ENCODE measurements at regions not wholly inside any gene's neighbourhood (a gene's known extent, or its start where the extent isn't known, plus 50 kb on each side); places are given as distances from the start of the nearest gene placed in this dataset.

DNA sequence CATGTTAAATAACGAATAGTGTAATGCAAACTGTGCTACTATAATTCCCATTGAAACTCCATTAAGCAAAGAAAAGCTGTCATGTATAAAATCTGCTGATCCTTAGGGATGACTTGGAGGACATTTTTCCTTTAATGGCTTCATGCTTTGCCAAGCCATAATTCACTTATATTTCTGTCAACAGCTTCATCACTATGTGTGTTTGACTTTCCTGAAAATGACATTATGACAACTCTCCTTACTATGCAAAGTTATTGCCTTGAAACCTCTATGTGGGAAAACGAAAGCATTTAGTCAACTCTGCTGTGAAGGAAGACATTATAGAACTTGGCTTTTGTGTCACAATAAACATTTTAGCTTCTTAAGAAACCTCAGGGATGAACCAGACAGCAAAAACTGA, 210.5 kb downstream of the GRXCR1 start:
- no peak for TF ChIP-seq CTCF (IDR thresholded peaks at IDR 0.05)
- no peak for TF ChIP-seq ZFX (IDR thresholded peaks at IDR 0.05; ENCODE audit: borderline replicate concordance)

All from 22Rv1 (cell line).